ENCODE measurements at regions not wholly inside any gene's neighbourhood (a gene's known extent, or its start where the extent isn't known, plus 50 kb on each side); places are given as distances from the start of the nearest gene placed in this dataset.

DNA sequence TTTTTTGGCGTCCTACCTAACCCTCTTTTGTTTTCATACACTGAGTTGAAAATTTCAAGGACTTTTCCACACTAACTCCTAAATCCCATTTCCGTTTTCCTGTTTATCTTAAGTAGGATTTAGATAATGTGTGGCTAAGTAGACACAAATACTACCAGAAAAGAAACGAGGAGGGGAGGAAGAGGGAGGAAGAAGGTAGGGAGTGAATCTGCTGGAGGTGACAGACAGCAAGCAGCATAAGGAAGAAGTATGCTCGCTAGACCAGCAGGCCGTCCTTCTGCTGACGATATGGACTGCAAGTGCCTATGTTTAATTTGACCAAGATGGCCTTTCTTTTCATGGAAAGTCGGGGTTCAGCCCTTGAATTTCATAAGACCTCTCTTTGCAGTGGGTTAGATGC lies 256.9 kb upstream of the RAB4A start:
- TF ChIP-seq, protein P1, sequence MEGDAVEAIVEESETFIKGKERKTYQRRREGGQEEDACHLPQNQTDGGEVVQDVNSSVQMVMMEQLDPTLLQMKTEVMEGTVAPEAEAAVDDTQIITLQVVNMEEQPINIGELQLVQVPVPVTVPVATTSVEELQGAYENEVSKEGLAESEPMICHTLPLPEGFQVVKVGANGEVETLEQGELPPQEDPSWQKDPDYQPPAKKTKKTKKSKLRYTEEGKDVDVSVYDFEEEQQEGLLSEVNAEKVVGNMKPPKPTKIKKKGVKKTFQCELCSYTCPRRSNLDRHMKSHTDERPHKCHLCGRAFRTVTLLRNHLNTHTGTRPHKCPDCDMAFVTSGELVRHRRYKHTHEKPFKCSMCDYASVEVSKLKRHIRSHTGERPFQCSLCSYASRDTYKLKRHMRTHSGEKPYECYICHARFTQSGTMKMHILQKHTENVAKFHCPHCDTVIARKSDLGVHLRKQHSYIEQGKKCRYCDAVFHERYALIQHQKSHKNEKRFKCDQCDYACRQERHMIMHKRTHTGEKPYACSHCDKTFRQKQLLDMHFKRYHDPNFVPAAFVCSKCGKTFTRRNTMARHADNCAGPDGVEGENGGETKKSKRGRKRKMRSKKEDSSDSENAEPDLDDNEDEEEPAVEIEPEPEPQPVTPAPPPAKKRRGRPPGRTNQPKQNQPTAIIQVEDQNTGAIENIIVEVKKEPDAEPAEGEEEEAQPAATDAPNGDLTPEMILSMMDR (IDR thresholded peaks at IDR 0.05): no peak
- TF ChIP-seq POLR2A (IDR thresholded peaks at IDR 0.05) (no peak), POLR2AphosphoS5 (IDR thresholded peaks at IDR 0.05) (no peak), EP300 (IDR thresholded peaks at IDR 0.05; ENCODE audit: low read depth) (no peak)
